ENCODE measurements at regions not wholly inside any gene's neighbourhood (a gene's known extent, or its start where the extent isn't known, plus 50 kb on each side); places are given as distances from the start of the nearest gene placed in this dataset.

- no peak for TF ChIP-seq CTCF (IDR thresholded peaks at IDR 0.05; ENCODE audit: insufficient read depth, low read length)
- no peak overlapping the region for H3K4me3 ChIP-seq (ENCODE audit: low read depth, low read length)
- DNase-seq (ENCODE audit: low read depth): no peak
These were observed 74.4 kb upstream of the ZNF599 start for GRCh38 chr19:34847393-34847792.

- no peak for DNase-seq (ENCODE audit: low read depth)
- TF ChIP-seq CTCF (IDR thresholded peaks at IDR 0.05; ENCODE audit: insufficient read depth, low read length): no peak
- H3K4me3 ChIP-seq (ENCODE audit: low read depth, low read length): no peak overlapping the region
These were observed 71.3 kb upstream of the ZNF599 start for GRCh38 chr19:34844277-34844676.

GRCh38 chr19:34841780-34842179 is 68.8 kb upstream of the ZNF599 start:
- no peak overlapping the region for H3K4me3 ChIP-seq (ENCODE audit: low read depth, low read length)
- no peak for TF ChIP-seq CTCF (IDR thresholded peaks at IDR 0.05; ENCODE audit: insufficient read depth, low read length)
- DNase-seq (ENCODE audit: low read depth): no peak

GRCh38 chr19:34838753-34839431 is 65.9 kb upstream of the ZNF599 start:
- DNase-seq (ENCODE audit: low read depth): peak; percentile 1
- H3K4me3 ChIP-seq (ENCODE audit: low read depth, low read length): no peak overlapping the region

GRCh38 chr19:34838248-34838647 is 65.2 kb upstream of the ZNF599 start:
- no peak overlapping the region for H3K4me3 ChIP-seq (ENCODE audit: low read depth, low read length)
- no peak for TF ChIP-seq CTCF (IDR thresholded peaks at IDR 0.05; ENCODE audit: insufficient read depth, low read length)
- DNase-seq (ENCODE audit: low read depth): no peak

More at GRCh38 chr19:34838753-34839431, 65.9 kb upstream of the ZNF599 start:
- TF ChIP-seq CTCF (IDR thresholded peaks at IDR 0.05; ENCODE audit: insufficient read depth, low read length): peak; percentile 32

- no peak for DNase-seq (ENCODE audit: low read depth)
- TF ChIP-seq CTCF (IDR thresholded peaks at IDR 0.05; ENCODE audit: insufficient read depth, low read length): no peak
- H3K4me3 ChIP-seq (ENCODE audit: low read depth, low read length): no peak overlapping the region
These were observed 64.2 kb upstream of the ZNF599 start for GRCh38 chr19:34837262-34837661.

Measured in fibroblast of the aortic adventitia (primary cell).